Osteocyte (in vitro differentiated cells): ENCODE measurements at regions not wholly inside any gene's neighbourhood (a gene's known extent, or its start where the extent isn't known, plus 50 kb on each side); places are given as distances from the start of the nearest gene placed in this dataset.

Source experiments
- DNase-seq: peaks from one replicate; pipeline ENCODE4 v3.0.0; 2021; ENCODE audit warnings: mixed read lengths; ENCODE audit not compliant: unreplicated experiment; ENCODE audit errors: extremely low spot score
- H3K27ac Mint-ChIP-seq: one replicate; pipeline ENCODE4 v1.8.0; 2021; ENCODE audit warnings: mild to moderate bottlenecking, mixed read lengths; ENCODE audit not compliant: unreplicated experiment
- H3K27me3 Mint-ChIP-seq: one replicate; pipeline ENCODE4 v1.8.0; 2021; ENCODE audit warnings: mixed read lengths; ENCODE audit not compliant: unreplicated experiment
- H3K36me3 Mint-ChIP-seq: one replicate; pipeline ENCODE4 v1.8.0; 2021; ENCODE audit warnings: mixed read lengths; ENCODE audit not compliant: unreplicated experiment
- H3K4me1 Mint-ChIP-seq: one replicate; pipeline ENCODE4 v1.8.0; 2021; ENCODE audit warnings: mixed read lengths; ENCODE audit not compliant: unreplicated experiment
- H3K4me3 Mint-ChIP-seq: one replicate; pipeline ENCODE4 v1.8.0; 2021; ENCODE audit warnings: mild to moderate bottlenecking, moderate library complexity, mixed read lengths; ENCODE audit not compliant: unreplicated experiment
- H3K9me3 Mint-ChIP-seq: one replicate; pipeline ENCODE4 v1.8.0; 2021; ENCODE audit warnings: mixed read lengths; ENCODE audit not compliant: unreplicated experiment
- CTCF ChIP-seq: fragments of 200-600 bp; sonication (generic); IDR thresholded peaks from 2 replicates; pipeline ENCODE4 v1.5.0; 2021; ENCODE audit warnings: antibody characterized with exemption, mild to moderate bottlenecking, moderate library complexity

GRCh38 chr2:160683206-160683605 lies 189.6 kb upstream of the RBMS1 start:
- Mint-ChIP-seq H3K4me3 (no peak overlapping the region), H3K36me3 (no peaks in the 10 kb centered on the region), H3K9me3 (peaks cover 9% of the 10 kb centered on the region), H3K4me1 (peaks cover 4% of the 10 kb centered on the region), H3K27ac (no peak overlapping the region), H3K27me3 (no peaks in the 10 kb centered on the region)
- DNase-seq, result no peak
- no peak for TF ChIP-seq CTCF

GRCh38 chr2:160687629-160688028 lies 194.0 kb upstream of the RBMS1 start:
- no peak for TF ChIP-seq CTCF
- no peak for DNase-seq
- H3K36me3 Mint-ChIP-seq, result no peaks in the 10 kb centered on the region
- peaks cover 4% of the 10 kb centered on the region for H3K9me3 Mint-ChIP-seq
- H3K4me3 Mint-ChIP-seq, result no peak overlapping the region
- H3K27me3 Mint-ChIP-seq, result no peaks in the 10 kb centered on the region
- no peak overlapping the region for H3K27ac Mint-ChIP-seq
- peaks cover 4% of the 10 kb centered on the region for H3K4me1 Mint-ChIP-seq

GRCh38 chr2:160689441-160689840 lies 195.8 kb upstream of the RBMS1 start:
- no peak overlapping the region for H3K4me3 Mint-ChIP-seq
- TF ChIP-seq CTCF, result no peak
- no peak for DNase-seq
- no peaks in the 10 kb centered on the region for H3K36me3 Mint-ChIP-seq
- no peaks in the 10 kb centered on the region for H3K27me3 Mint-ChIP-seq
- H3K4me1 Mint-ChIP-seq, result peaks cover under 1% of the 10 kb centered on the region
- H3K9me3 Mint-ChIP-seq, result peaks cover 4% of the 10 kb centered on the region
- H3K27ac Mint-ChIP-seq, result no peak overlapping the region

GRCh38 chr2:160694221-160694620 lies 200.6 kb upstream of the RBMS1 start:
- Mint-ChIP-seq H3K4me1 (peaks cover 1% of the 10 kb centered on the region), H3K4me3 (no peak overlapping the region), H3K9me3 (peaks cover 4% of the 10 kb centered on the region), H3K27ac (no peak overlapping the region), H3K36me3 (no peaks in the 10 kb centered on the region), H3K27me3 (no peaks in the 10 kb centered on the region)
- TF ChIP-seq CTCF, result no peak
- DNase-seq, result no peak

GRCh38 chr2:160694631-160695030 lies 201.0 kb upstream of the RBMS1 start:
- DNase-seq, result no peak
- Mint-ChIP-seq H3K9me3 (peaks cover 4% of the 10 kb centered on the region), H3K36me3 (no peaks in the 10 kb centered on the region), H3K4me1 (peaks cover 5% of the 10 kb centered on the region), H3K27ac (no peak overlapping the region), H3K27me3 (no peaks in the 10 kb centered on the region), H3K4me3 (no peak overlapping the region)
- TF ChIP-seq CTCF, result no peak
